OCI-LY1 (cell line): ENCODE measurements at regions not wholly inside any gene's neighbourhood (a gene's known extent, or its start where the extent isn't known, plus 50 kb on each side); places are given as distances from the start of the nearest gene placed in this dataset.

Experiments
- H2AFZ ChIP-seq: fragments of 200-600 bp; sonication (generic), shearing (Covaris generic); 2 replicates; pipeline ENCODE4 v1.6.0; 2014; ENCODE audit warnings: antibody characterized with exemption, mild to moderate bottlenecking, low read length
- H3F3A ChIP-seq: fragments of 200-600 bp; sonication (generic), shearing (Covaris generic); 2 replicates; pipeline ENCODE4 v1.6.0; 2014; ENCODE audit warnings: mild to moderate bottlenecking, antibody characterized with exemption, low read length, moderate library complexity; ENCODE audit not compliant: insufficient read depth
- H3K27ac ChIP-seq: fragments of 200-600 bp; sonication (generic); 2 replicates; pipeline ENCODE4 v1.5.1; 2014; ENCODE audit warnings: low read length, mixed run types, mild to moderate bottlenecking, low read depth; ENCODE audit not compliant: poor library complexity, severe bottlenecking
- H3K27me3 ChIP-seq: fragments of 200-600 bp; sonication (generic); 2 replicates; pipeline ENCODE4 v1.6.0; 2014; ENCODE audit warnings: antibody characterized with exemption, mild to moderate bottlenecking, low read length, moderate library complexity; ENCODE audit not compliant: insufficient read depth
- H3K36me3 ChIP-seq: fragments of 200-600 bp; sonication (generic); 2 replicates; pipeline ENCODE4 v1.6.1; 2014; ENCODE audit warnings: mild to moderate bottlenecking, antibody characterized with exemption, low read length, moderate library complexity, mixed read lengths; ENCODE audit not compliant: insufficient read depth
- H3K4me1 ChIP-seq: fragments of 200-600 bp; sonication (generic); 2 replicates; pipeline ENCODE4 v1.5.1; 2014; ENCODE audit warnings: mild to moderate bottlenecking, low read length, moderate library complexity; ENCODE audit not compliant: insufficient read depth, severe bottlenecking
- H3K4me2 ChIP-seq: fragments of 200-600 bp; sonication (generic), shearing (Covaris generic); 2 replicates; pipeline ENCODE4 v1.6.1; 2014; ENCODE audit warnings: low read length
- H3K4me3 ChIP-seq: fragments of 200-600 bp; sonication (generic); 2 replicates; pipeline ENCODE4 v1.5.1; 2014; ENCODE audit warnings: low read length, low read depth, mild to moderate bottlenecking, mixed read lengths; ENCODE audit not compliant: poor library complexity, severe bottlenecking
- H3K79me2 ChIP-seq: fragments of 200-600 bp; shearing (Covaris generic); 2 replicates; pipeline ENCODE4 v1.6.1; 2016; ENCODE audit warnings: mixed run types, low read length, mixed read lengths; ENCODE audit not compliant: insufficient read depth
- H3K9ac ChIP-seq: fragments of 200-600 bp; sonication (generic), shearing (Covaris generic); 2 replicates; pipeline ENCODE4 v1.6.1; 2014; ENCODE audit warnings: mild to moderate bottlenecking, low read length, mixed read lengths
- H3K9me2 ChIP-seq: fragments of 200-600 bp; sonication (generic), shearing (Covaris generic); 2 replicates; pipeline ENCODE4 v1.6.1; 2014; ENCODE audit warnings: low read depth, mild to moderate bottlenecking, low read length, mixed read lengths
- H3K9me3 ChIP-seq: fragments of 200-600 bp; shearing (Covaris generic); 2 replicates; pipeline ENCODE4 v1.6.1; 2014; ENCODE audit warnings: low read length, mixed read lengths
- H4K20me1 ChIP-seq: fragments of 200-600 bp; sonication (generic), shearing (Covaris generic); 2 replicates; pipeline ENCODE4 v1.6.0; 2016; ENCODE audit warnings: mild to moderate bottlenecking, low read length; ENCODE audit not compliant: insufficient read depth
- CTCF ChIP-seq: fragments of 200-600 bp; sonication (generic), shearing (Covaris generic); IDR thresholded peaks from 2 replicates; pipeline ENCODE4 v1.5.1; 2017; ENCODE audit warnings: mild to moderate bottlenecking, antibody characterized with exemption, low read length, moderate library complexity, mixed read lengths
- EZH2 ChIP-seq: fragments of 200-600 bp; sonication (generic), shearing (Covaris generic); IDR thresholded peaks from 2 replicates; pipeline ENCODE4 v1.8.0; 2017; ENCODE audit warnings: borderline replicate concordance, mixed run types, mild to moderate bottlenecking, antibody characterized with exemption, low read length, moderate library complexity, mixed read lengths

GRCh38 chr3:80283783-80284182 lies 516.0 kb upstream of the ROBO1 start:
- no peaks in the 10 kb centered on the region for H3K9me3 ChIP-seq
- TF ChIP-seq CTCF (no peak), EZH2 (no peak)

GRCh38 chr3:80278056-80278455 lies 510.3 kb upstream of the ROBO1 start:
- Histone ChIP-seq H3K27ac (no peak overlapping the region), H3K9me3 (no peaks in the 10 kb centered on the region), H3F3A (no peaks in the 10 kb centered on the region), H3K36me3 (no peaks in the 10 kb centered on the region), H2AFZ (no peak overlapping the region), H3K4me1 (no peaks in the 10 kb centered on the region), H3K9me2 (no peaks in the 10 kb centered on the region), H3K4me2 (no peak overlapping the region), H3K4me3 (no peak overlapping the region), H3K27me3 (no peaks in the 10 kb centered on the region), H3K79me2 (no peaks in the 10 kb centered on the region), H3K9ac (no peak overlapping the region), H4K20me1 (no peaks in the 10 kb centered on the region)
- no peak for TF ChIP-seq CTCF
- no peak for TF ChIP-seq EZH2

More at GRCh38 chr3:80283783-80284182, 516.0 kb upstream of the ROBO1 start:
- no peak overlapping the region for H3K27ac ChIP-seq
- H3K4me2 ChIP-seq, result no peak overlapping the region
- no peaks in the 10 kb centered on the region for H3F3A ChIP-seq
- no peaks in the 10 kb centered on the region for H3K79me2 ChIP-seq
- H3K27me3 ChIP-seq, result no peaks in the 10 kb centered on the region
- no peaks in the 10 kb centered on the region for H3K9me2 ChIP-seq
- no peak overlapping the region for H3K9ac ChIP-seq
- H4K20me1 ChIP-seq, result no peaks in the 10 kb centered on the region
- H2AFZ ChIP-seq, result no peak overlapping the region
- H3K36me3 ChIP-seq, result no peaks in the 10 kb centered on the region
- no peak overlapping the region for H3K4me3 ChIP-seq
- H3K4me1 ChIP-seq, result no peaks in the 10 kb centered on the region

- no peaks in the 10 kb centered on the region for H3F3A ChIP-seq
- no peak overlapping the region for H3K4me2 ChIP-seq
- H3K4me3 ChIP-seq, result no peak overlapping the region
- no peak overlapping the region for H3K9ac ChIP-seq
- no peak overlapping the region for H3K27ac ChIP-seq
- H4K20me1 ChIP-seq, result no peaks in the 10 kb centered on the region
- H3K9me2 ChIP-seq, result no peaks in the 10 kb centered on the region
- H3K27me3 ChIP-seq, result no peaks in the 10 kb centered on the region
- no peaks in the 10 kb centered on the region for H3K36me3 ChIP-seq
- H3K4me1 ChIP-seq, result no peaks in the 10 kb centered on the region
- H2AFZ ChIP-seq, result no peak overlapping the region
- H3K79me2 ChIP-seq, result no peaks in the 10 kb centered on the region
- no peaks in the 10 kb centered on the region for H3K9me3 ChIP-seq
- TF ChIP-seq CTCF (no peak), EZH2 (no peak)
Measured at GRCh38 chr3:80275120-80275519, 507.3 kb upstream of the ROBO1 start.
